ENCODE measurements at regions not wholly inside any gene's neighbourhood (a gene's known extent, or its start where the extent isn't known, plus 50 kb on each side); places are given as distances from the start of the nearest gene placed in this dataset.
"Not testable (repeated sequence)": the region's sequence is repeated elsewhere in the genome, so short reads cannot be mapped to it uniquely, and the experiment has no call there.

GRCh38 chr11:71721840-71722239 is 111.2 kb upstream of the DEFB108B start:
- DNase-seq (ENCODE audit: low spot score) = not testable (repeated sequence)

- DNase-seq (ENCODE audit: low spot score) = not testable (repeated sequence)
Observed at GRCh38 chr11:71723991-71724390, 109.0 kb upstream of the DEFB108B start.

- not testable (repeated sequence) for DNase-seq (ENCODE audit: low spot score)
Observed at GRCh38 chr11:71730748-71731147, 102.3 kb upstream of the DEFB108B start.

- not testable (repeated sequence) for DNase-seq (ENCODE audit: low spot score)
Observed at GRCh38 chr11:71734368-71734767, 98.6 kb upstream of the DEFB108B start.

GRCh38 chr11:71738317-71738716 is 94.7 kb upstream of the DEFB108B start:
- DNase-seq (ENCODE audit: low spot score) = not testable (repeated sequence)

GRCh38 chr11:71743385-71743784 is 89.6 kb upstream of the DEFB108B start:
- DNase-seq (ENCODE audit: low spot score) = not testable (repeated sequence)

- DNase-seq (ENCODE audit: low spot score) = not testable (repeated sequence)
Observed at GRCh38 chr11:71745656-71746055, 87.3 kb upstream of the DEFB108B start.

- DNase-seq (ENCODE audit: low spot score) = not testable (repeated sequence)
Observed at GRCh38 chr11:71746263-71746662, 86.7 kb upstream of the DEFB108B start.

GRCh38 chr11:71748965-71749620 is 83.9 kb upstream of the DEFB108B start:
- not testable (repeated sequence) for DNase-seq (ENCODE audit: low spot score)

- not testable (repeated sequence) for DNase-seq (ENCODE audit: low spot score)
Observed at GRCh38 chr11:71750908-71751307, 82.1 kb upstream of the DEFB108B start.

- not testable (repeated sequence) for DNase-seq (ENCODE audit: low spot score)
Observed at GRCh38 chr11:71764695-71765491, 68.1 kb upstream of the DEFB108B start.

- DNase-seq (ENCODE audit: low spot score) = not testable (repeated sequence)
Observed at GRCh38 chr11:71767016-71767415, 66.0 kb upstream of the DEFB108B start.

GRCh38 chr11:71772193-71772592 is 60.8 kb upstream of the DEFB108B start:
- not testable (repeated sequence) for DNase-seq (ENCODE audit: low spot score)

- DNase-seq (ENCODE audit: low spot score) = no peak
Observed at GRCh38 chr11:71774603-71775222, 58.3 kb upstream of the DEFB108B start.

GRCh38 chr11:71780116-71780515 is 52.9 kb upstream of the DEFB108B start:
- DNase-seq (ENCODE audit: low spot score) = not testable (repeated sequence)

- DNase-seq (ENCODE audit: low spot score) = not testable (repeated sequence)
Observed at GRCh38 chr11:71780771-71781170, 52.2 kb upstream of the DEFB108B start.

- not testable (repeated sequence) for DNase-seq (ENCODE audit: low spot score)
Observed at GRCh38 chr11:71781491-71781890, 51.5 kb upstream of the DEFB108B start.

GRCh38 chr11:71782229-71782861 is 50.7 kb upstream of the DEFB108B start:
- DNase-seq (ENCODE audit: low spot score) = not testable (repeated sequence)

- DNase-seq (ENCODE audit: low spot score) = not testable (repeated sequence)
Observed at GRCh38 chr11:71783191-71783590, 49.8 kb upstream of the DEFB108B start.

Data from left forelimb (tissue), 1 donor.